ENCODE measurements at regions not wholly inside any gene's neighbourhood (a gene's known extent, or its start where the extent isn't known, plus 50 kb on each side); places are given as distances from the start of the nearest gene placed in this dataset.
A peak's percentile ranks its signal among the peaks of the same experiment; 100 is the strongest.

GRCh38 chr11:45507916-45508315, 157.5 kb downstream of the CHST1 start:
- no peaks in the 10 kb centered on the region for H3K36me3 ChIP-seq
- no peak for TF ChIP-seq CTCF (IDR thresholded peaks at IDR 0.05)
- no peak overlapping the region for H3K4me3 ChIP-seq
- no peaks in the 10 kb centered on the region for H3K4me1 ChIP-seq
- H3K27me3 ChIP-seq, result peaks cover 0 to 4% (median 0%) of the 10 kb centered on the region in 7 donors
- ATAC-seq, result no peak
- no peak for DNase-seq
- peaks cover 0 to 12% (median 0%) of the 10 kb centered on the region in 11 donors for H3K9me3 ChIP-seq
- intact Hi-C loops (cut with DNase I), result no loop called here
- no peak overlapping the region for H3K27ac ChIP-seq
- 91 to 94% methylated on average over 4 of the region's 4 CpGs for WGBS, 2 donors

GRCh38 chr11:45503311-45503710, 162.1 kb downstream of the CHST1 start:
- 90 to 93% methylated on average over 4 of the region's 4 CpGs for WGBS, 2 donors
- no peak for ATAC-seq

GRCh38 chr11:45502226-45502545, 163.2 kb downstream of the CHST1 start:
- Histone ChIP-seq H3K27me3 (peaks cover 0 to 11% (median 0%) of the 10 kb centered on the region in 7 donors), H3K4me1 (peaks cover 0 to 6% (median 0%) of the 10 kb centered on the region in 9 donors), H3K27ac (no peak overlapping the region), H3K4me3 (no peak overlapping the region), H3K9me3 (peaks cover 0 to 21% (median 0%) of the 10 kb centered on the region in 11 donors), H3K36me3 (no peaks in the 10 kb centered on the region)
- TF ChIP-seq CTCF (IDR thresholded peaks at IDR 0.05), result no peak
- ATAC-seq (no peak), DNase-seq (no peak)
- 69 to 85% methylated on average over 5 of the region's 5 CpGs for WGBS, 2 donors
- intact Hi-C loops (cut with DNase I), result no loop called here

More at GRCh38 chr11:45503311-45503710, 162.1 kb downstream of the CHST1 start:
- no peak for DNase-seq
- Histone ChIP-seq H3K27me3 (peaks cover 0 to 7% (median 0%) of the 10 kb centered on the region in 7 donors), H3K27ac (no peak overlapping the region), H3K4me1 (peaks cover 0 to 6% (median 0%) of the 10 kb centered on the region in 9 donors), H3K4me3 (no peak overlapping the region), H3K9me3 (peaks cover 0 to 14% (median 0%) of the 10 kb centered on the region in 11 donors), H3K36me3 (no peaks in the 10 kb centered on the region)
- TF ChIP-seq CTCF (IDR thresholded peaks at IDR 0.05), result no peak
- intact Hi-C loops (cut with DNase I), result no loop called here

- 58 to 59% methylated on average over 9 of the region's 9 CpGs for WGBS, 2 donors
- ATAC-seq, result peak in 4 of 8 donors; percentile 17 to 41 (median 32)
- intact Hi-C loops (cut with DNase I), result no loop called here
- Histone ChIP-seq H3K9me3 (peaks cover 0 to 21% (median 0%) of the 10 kb centered on the region in 11 donors), H3K4me3 (no peak overlapping the region), H3K4me1 (peaks cover 0 to 6% (median 0%) of the 10 kb centered on the region in 9 donors), H3K27me3 (peaks cover 0 to 11% (median 0%) of the 10 kb centered on the region in 7 donors), H3K36me3 (no peaks in the 10 kb centered on the region), H3K27ac (no peak overlapping the region)
- DNase-seq, result no peak
- no peak for TF ChIP-seq CTCF (IDR thresholded peaks at IDR 0.05)
Measured at GRCh38 chr11:45501392-45502225, 163.8 kb downstream of the CHST1 start.
